ENCODE measurements at regions not wholly inside any gene's neighbourhood (a gene's known extent, or its start where the extent isn't known, plus 50 kb on each side); places are given as distances from the start of the nearest gene placed in this dataset.

GRCh38 chr16:64253096-64253495, 868.8 kb downstream of the CDH11 start:
- H3K27ac ChIP-seq, result no peak overlapping the region
- H3K4me3 ChIP-seq, result no peak overlapping the region
- H3K36me3 ChIP-seq, result no peaks in the 10 kb centered on the region
- intact Hi-C loops (cut with DNase I), result no loop called here
- H3K9me3 ChIP-seq, result no peaks in the 10 kb centered on the region
- no peaks in the 10 kb centered on the region for H3K27me3 ChIP-seq
- no peak overlapping the region for H3K9ac ChIP-seq (ENCODE audit: low read depth in 2 of 2, low read length in 2 of 2)
- H3K4me1 ChIP-seq, result no peaks in the 10 kb centered on the region
- no peak for DNase-seq
- TF ChIP-seq CTCF (IDR thresholded peaks at IDR 0.05), result no peak

GRCh38 chr16:64251742-64252141, 870.1 kb downstream of the CDH11 start:
- Histone ChIP-seq H3K9me3 (no peaks in the 10 kb centered on the region), H3K36me3 (no peaks in the 10 kb centered on the region), H3K9ac (ENCODE audit: low read depth in 2 of 2, low read length in 2 of 2) (no peak overlapping the region), H3K4me3 (no peak overlapping the region), H3K4me1 (no peaks in the 10 kb centered on the region), H3K27me3 (no peaks in the 10 kb centered on the region), H3K27ac (no peak overlapping the region)
- DNase-seq, result no peak
- intact Hi-C loops (cut with DNase I), result no loop called here
- TF ChIP-seq CTCF (IDR thresholded peaks at IDR 0.05), result no peak

GRCh38 chr16:64250866-64251265, 871.0 kb downstream of the CDH11 start:
- intact Hi-C loops (cut with DNase I), result no loop called here
- Histone ChIP-seq H3K9me3 (no peaks in the 10 kb centered on the region), H3K4me1 (no peaks in the 10 kb centered on the region), H3K9ac (ENCODE audit: low read depth in 2 of 2, low read length in 2 of 2) (no peak overlapping the region), H3K4me3 (no peak overlapping the region), H3K27me3 (no peaks in the 10 kb centered on the region), H3K27ac (no peak overlapping the region), H3K36me3 (no peaks in the 10 kb centered on the region)
- DNase-seq, result no peak
- TF ChIP-seq CTCF (IDR thresholded peaks at IDR 0.05), result no peak

GRCh38 chr16:64242492-64242891, 879.4 kb downstream of the CDH11 start:
- no peak for TF ChIP-seq CTCF (IDR thresholded peaks at IDR 0.05)

GRCh38 chr16:64240586-64240985, 881.3 kb downstream of the CDH11 start:
- Histone ChIP-seq H3K4me3 (no peak overlapping the region), H3K4me1 (no peaks in the 10 kb centered on the region), H3K27me3 (no peaks in the 10 kb centered on the region), H3K36me3 (no peaks in the 10 kb centered on the region), H3K27ac (no peak overlapping the region), H3K9ac (ENCODE audit: low read depth in 2 of 2, low read length in 2 of 2) (no peak overlapping the region), H3K9me3 (no peaks in the 10 kb centered on the region)
- DNase-seq, result no peak
- TF ChIP-seq CTCF (IDR thresholded peaks at IDR 0.05), result no peak
- intact Hi-C loops (cut with DNase I), result no loop called here

More at GRCh38 chr16:64242492-64242891, 879.4 kb downstream of the CDH11 start:
- intact Hi-C loops (cut with DNase I), result no loop called here
- H3K27ac ChIP-seq, result no peak overlapping the region
- H3K9me3 ChIP-seq, result no peaks in the 10 kb centered on the region
- no peaks in the 10 kb centered on the region for H3K27me3 ChIP-seq
- H3K36me3 ChIP-seq, result no peaks in the 10 kb centered on the region
- no peaks in the 10 kb centered on the region for H3K4me1 ChIP-seq
- H3K9ac ChIP-seq (ENCODE audit: low read depth in 2 of 2, low read length in 2 of 2), result no peak overlapping the region
- no peak overlapping the region for H3K4me3 ChIP-seq
- no peak for DNase-seq

GRCh38 chr16:64238571-64238970, 883.3 kb downstream of the CDH11 start:
- TF ChIP-seq CTCF (IDR thresholded peaks at IDR 0.05), result no peak
- Histone ChIP-seq H3K4me3 (no peak overlapping the region), H3K9me3 (no peaks in the 10 kb centered on the region), H3K4me1 (no peaks in the 10 kb centered on the region), H3K9ac (ENCODE audit: low read depth in 2 of 2, low read length in 2 of 2) (no peak overlapping the region), H3K27ac (no peak overlapping the region), H3K27me3 (no peaks in the 10 kb centered on the region), H3K36me3 (no peaks in the 10 kb centered on the region)
- intact Hi-C loops (cut with DNase I), result no loop called here
- DNase-seq, result no peak

Data from colonic mucosa (tissue), 4 donors.